H7 (cell line): ENCODE measurements at regions not wholly inside any gene's neighbourhood (a gene's known extent, or its start where the extent isn't known, plus 50 kb on each side); places are given as distances from the start of the nearest gene placed in this dataset.

ENCODE experiments used
- DNase-seq: peaks from one replicate; pipeline ENCODE4 v3.0.0; 2012
- H3K27me3 ChIP-seq: 2 replicates; pipeline ENCODE4 v1.6.0; 2011; ENCODE audit warnings: mild to moderate bottlenecking, low read length; ENCODE audit not compliant: control insufficient read depth, insufficient read depth
- H3K36me3 ChIP-seq: replicated peaks from 2 replicates; pipeline ENCODE4 v1.5.1; 2011; ENCODE audit warnings: low read length; ENCODE audit not compliant: control insufficient read depth, insufficient read depth
- H3K4me3 ChIP-seq: 2 replicates; pipeline ENCODE4 v1.5.1; 2011; ENCODE audit warnings: low read depth, mild to moderate bottlenecking, control low read depth, low read length, moderate library complexity; ENCODE audit not compliant: insufficient read depth

DNA sequence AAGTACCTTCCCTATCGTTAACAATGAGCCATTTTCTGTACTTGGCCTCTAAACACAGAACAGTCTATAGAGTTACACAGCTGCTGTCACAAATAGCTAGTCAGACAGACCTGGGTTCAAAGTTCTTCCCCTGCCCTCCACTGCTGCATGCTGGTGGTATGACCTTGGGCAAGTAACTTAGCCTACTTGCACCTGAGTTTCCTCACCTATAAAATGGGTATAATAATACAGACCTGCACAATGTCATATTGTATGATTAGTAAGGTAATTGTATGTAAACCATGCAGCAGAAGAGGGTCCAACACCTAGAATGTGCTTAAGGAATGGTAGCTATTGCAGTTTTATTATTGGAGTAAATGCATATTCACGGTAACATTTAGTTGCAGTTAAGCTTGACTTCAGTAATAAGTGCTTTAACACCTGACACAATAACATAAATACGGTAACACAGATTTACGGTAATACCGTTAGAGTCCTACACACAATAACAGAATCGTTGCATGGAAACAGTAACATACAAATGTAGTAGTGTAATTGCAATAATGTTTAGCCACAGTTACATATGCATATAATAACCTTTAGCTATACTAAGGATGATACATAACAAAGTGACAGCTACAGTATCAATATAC, 193.3 kb upstream of the CSF3R start:
- no peaks in the 10 kb centered on the region for H3K36me3 ChIP-seq
- H3K27me3 ChIP-seq: no peaks in the 10 kb centered on the region; the same call in 1 of the 2 replicates
- no peak for DNase-seq
- H3K4me3 ChIP-seq: no peak overlapping the region

DNA sequence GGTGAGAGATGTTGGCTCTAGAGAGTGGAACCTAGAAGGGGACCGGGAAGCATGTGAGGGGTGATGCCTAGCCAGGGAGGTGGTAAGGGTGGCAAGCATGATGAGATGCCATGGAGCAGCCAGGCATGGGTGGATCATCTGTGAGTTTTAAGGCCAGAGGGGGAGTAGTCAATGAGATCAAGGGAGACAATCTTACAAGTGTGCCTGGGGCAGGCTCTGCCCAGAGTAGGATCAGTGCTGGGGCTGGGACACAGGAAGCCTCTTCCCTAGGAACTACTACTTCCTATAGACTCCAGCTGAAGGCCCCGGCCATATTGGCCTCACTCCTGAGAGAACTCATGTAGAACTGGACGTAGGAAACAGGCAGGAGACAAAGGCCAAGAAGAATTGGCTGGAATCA, 192.4 kb upstream of the CSF3R start:
- H3K36me3 ChIP-seq: no peaks in the 10 kb centered on the region
- H3K27me3 ChIP-seq: no peaks in the 10 kb centered on the region; the same call in 1 of the 2 replicates
- no peak for DNase-seq
- H3K4me3 ChIP-seq: no peak overlapping the region

DNA sequence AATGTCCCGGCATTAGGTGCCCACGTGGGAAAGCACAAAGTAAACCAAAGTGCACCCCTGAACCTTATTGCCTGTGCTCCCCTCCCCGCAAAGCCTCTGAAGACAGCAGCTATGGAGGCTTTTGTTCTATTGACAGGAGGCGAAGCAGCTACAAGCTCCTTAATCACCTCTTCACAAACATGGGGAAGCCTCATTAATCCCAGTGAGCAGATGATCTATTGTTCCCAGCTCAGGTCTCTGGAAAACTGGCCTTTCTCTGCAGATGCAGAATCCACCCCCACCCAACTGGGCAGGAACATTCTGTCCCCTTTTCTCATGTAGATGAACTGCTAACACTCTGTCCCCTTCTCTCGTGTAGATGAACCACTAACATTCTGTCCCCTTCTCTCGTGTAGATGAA, 190.5 kb upstream of the CSF3R start:
- Histone ChIP-seq H3K36me3 (no peaks in the 10 kb centered on the region), H3K27me3 (no peaks in the 10 kb centered on the region; the same call in 1 of the 2 replicates), H3K4me3 (no peak overlapping the region)
- peak; percentile 48 for DNase-seq

DNA sequence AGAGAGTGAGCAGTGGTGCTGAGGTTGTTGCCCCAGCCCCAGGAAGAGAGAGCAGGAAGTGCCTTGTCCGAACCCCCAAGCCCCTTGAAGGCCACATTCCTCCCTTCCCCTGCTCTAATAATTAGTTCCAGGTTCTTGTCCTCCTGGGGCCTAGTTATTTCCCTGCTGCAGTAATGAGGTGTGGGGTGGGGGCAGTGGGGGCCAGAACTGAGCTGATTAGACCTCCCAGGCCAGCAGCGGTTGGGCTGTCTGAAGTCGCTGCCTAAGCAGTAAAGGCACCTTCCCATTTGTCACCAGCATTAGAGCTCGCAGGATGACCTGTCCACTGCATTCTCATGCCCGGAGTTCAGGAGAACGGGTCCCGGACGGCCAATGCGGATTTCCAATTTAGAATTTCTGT, 186.5 kb upstream of the CSF3R start:
- no peaks in the 10 kb centered on the region for H3K36me3 ChIP-seq
- H3K27me3 ChIP-seq: peaks cover 1% of the 10 kb centered on the region; the same call in 1 of the 2 replicates
- H3K4me3 ChIP-seq: no peak overlapping the region
- no peak for DNase-seq

DNA sequence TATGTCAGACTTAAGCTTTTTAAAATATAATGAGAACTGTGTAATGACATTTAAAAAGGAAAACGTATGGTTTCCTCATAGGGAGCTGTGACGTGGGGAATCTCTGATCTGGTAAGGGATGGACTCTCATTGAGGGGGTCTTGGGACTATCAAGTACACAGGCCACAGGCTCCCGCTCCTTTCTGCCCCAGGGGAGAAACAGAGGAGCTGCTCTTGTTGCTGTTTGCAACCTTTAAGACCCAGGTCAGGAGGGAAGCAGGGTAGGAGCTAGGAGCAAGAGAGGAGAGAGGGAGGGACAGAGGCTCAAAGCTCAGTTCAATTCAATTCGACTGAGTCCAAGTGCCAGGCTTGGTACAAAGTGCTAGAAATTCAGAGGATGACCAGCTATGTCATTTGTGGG, 185.1 kb upstream of the CSF3R start:
- no peak for DNase-seq
- no peaks in the 10 kb centered on the region for H3K36me3 ChIP-seq
- H3K4me3 ChIP-seq: no peak overlapping the region
- H3K27me3 ChIP-seq: peaks cover 1% of the 10 kb centered on the region; the same call in 1 of the 2 replicates

DNA sequence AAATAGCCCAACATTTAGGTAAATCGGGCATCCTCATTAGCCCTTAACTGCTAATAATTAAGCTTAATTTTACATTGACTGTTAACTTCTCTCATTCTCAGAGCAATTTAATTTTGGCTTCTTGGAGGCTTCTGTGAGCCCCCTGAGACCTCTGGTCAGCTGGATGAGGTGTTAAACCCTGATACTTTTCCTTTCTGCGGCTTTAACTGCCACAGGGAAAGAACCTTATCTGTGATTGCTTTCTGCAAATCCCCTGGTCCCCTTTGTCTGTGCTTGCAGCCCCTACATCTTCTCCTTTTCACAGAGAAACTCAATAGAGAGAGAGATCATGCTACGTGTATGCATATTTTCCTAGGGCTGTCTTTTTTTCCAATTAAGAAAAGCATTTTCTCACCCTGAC, 184.5 kb upstream of the CSF3R start:
- no peak for DNase-seq
- Histone ChIP-seq H3K36me3 (no peaks in the 10 kb centered on the region), H3K27me3 (peaks cover 1% of the 10 kb centered on the region; the same call in 1 of the 2 replicates), H3K4me3 (no peak overlapping the region)

DNA sequence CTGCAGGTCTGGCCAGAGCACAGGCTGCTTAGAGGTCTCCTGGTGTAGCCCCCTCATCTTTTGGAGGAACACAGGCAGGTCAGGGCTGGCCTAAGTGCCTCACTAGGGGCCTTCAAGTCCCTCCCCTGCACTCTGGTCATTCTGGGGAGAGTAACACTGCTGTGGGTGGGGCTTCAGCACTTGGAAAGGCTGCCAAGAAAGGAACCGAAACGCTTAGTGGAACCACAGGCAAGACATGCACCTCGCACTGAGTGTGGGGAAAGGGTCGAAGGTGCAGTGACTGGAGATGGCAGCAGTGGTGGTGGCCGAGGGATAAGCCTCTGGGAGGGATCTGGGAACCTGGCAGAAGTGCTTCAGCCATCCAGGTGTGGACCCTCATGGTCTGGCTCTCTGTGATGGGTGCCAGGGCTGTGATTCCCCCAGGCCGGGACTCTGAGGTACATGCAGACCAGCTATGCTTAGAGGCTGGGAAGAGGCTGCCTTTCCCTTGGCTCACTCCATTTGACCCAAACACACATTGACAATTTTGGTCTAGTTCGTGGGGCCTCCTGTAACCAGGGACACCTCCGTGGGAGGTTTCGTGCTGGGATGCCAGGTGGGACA, 182.9 kb upstream of the CSF3R start:
- DNase-seq: no peak
- peaks cover 1% of the 10 kb centered on the region; the same call in 1 of the 2 replicates for H3K27me3 ChIP-seq
- no peak overlapping the region for H3K4me3 ChIP-seq
- no peaks in the 10 kb centered on the region for H3K36me3 ChIP-seq

DNA sequence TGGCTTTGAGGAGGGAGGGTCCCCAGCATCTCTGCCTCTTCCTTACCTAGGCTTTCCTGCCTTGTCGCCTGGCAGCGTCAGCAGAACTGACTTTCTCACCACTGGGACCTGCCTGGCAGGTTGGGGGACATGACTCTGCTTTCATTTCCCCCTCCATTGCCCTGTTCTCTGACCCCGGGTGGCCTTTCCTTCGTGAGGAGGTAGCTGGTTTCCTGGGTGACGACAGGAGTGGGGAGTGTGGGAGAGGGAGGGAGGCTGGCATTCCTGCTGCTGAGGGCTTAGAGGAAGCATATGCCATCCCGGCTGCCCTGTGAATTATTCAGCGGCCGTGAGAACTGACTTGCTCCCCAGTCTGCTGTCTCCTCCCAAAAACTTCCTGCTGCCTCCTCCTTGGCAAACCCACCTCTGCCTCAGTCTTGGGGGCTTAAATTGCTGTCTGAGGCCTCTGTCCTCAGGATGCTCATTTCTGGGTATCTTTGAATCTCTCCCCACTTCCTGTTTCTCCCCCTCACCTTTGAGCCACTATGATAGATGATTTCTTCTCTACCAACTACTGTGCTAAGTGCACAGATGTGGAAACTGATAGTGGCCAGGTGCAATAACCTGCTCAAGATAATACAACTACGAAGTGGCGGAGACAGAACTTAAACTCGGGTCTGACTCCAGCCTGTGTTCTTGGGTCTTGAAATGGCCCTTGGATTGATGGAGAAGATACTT, 182.0 kb upstream of the CSF3R start:
- H3K36me3 ChIP-seq: no peaks in the 10 kb centered on the region
- H3K27me3 ChIP-seq: peaks cover 1% of the 10 kb centered on the region; the same call in 1 of the 2 replicates
- no peak for DNase-seq
- no peak overlapping the region for H3K4me3 ChIP-seq

DNA sequence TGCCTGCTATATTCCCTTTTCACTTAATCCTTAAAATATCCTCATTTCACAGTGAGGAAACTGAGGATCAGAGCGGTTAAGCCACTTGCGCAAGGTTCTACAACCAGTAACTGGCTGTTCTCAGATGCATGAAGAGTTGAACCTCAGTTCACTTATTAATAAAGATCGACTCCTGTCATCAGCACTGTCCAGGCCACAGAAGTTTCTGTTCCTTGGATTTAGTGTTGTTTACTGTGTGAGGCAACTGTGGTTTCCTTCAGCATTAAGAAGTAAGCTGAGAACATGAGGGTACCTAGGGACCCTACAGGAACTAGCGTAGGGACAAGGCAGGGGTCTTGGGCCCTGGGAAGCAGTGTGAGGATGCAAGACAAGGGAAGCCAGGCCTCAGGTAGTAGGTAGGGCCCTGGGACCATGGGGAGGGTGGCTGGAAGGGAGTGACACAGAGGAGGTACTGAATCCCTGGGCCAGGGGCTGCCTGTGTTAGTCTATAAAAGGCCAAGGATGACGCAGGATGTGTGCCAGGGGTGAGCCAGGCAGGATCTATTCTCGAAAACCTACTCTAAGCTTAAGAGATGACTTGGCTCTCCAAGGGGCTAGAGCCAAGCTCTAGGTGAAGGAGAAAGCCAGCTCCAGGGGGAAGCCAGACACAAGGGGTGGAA, 181.2 kb upstream of the CSF3R start:
- Histone ChIP-seq H3K27me3 (peaks cover 1% of the 10 kb centered on the region; the same call in 1 of the 2 replicates), H3K36me3 (no peaks in the 10 kb centered on the region)
- DNase-seq: no peak

DNA sequence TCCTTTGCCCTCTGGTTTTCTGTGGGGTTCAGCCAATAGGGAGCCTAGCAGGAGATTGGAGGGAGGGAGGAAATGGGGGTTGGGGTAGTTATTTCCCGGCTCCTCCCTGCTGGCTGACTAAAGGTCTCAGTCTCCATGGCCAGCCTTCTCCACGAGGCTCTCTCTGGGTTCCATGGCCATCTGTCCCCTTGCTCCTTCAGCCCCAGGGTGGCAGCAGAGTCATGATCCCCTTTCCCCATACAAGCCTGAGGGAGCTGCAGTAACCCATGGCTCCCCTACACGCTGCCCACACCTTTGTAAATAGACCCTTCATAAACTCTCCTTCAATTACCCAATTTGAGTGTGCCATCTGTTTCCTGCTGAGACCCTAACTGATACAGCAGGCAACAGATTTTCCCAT, 176.1 kb upstream of the CSF3R start:
- Histone ChIP-seq H3K36me3 (no peaks in the 10 kb centered on the region), H3K4me3 (no peak overlapping the region), H3K27me3 (no peaks in the 10 kb centered on the region; the same call in 1 of the 2 replicates)
- no peak for DNase-seq

More for the DNA sequence above, 181.2 kb upstream of the CSF3R start:
- H3K4me3 ChIP-seq: no peak overlapping the region

DNA sequence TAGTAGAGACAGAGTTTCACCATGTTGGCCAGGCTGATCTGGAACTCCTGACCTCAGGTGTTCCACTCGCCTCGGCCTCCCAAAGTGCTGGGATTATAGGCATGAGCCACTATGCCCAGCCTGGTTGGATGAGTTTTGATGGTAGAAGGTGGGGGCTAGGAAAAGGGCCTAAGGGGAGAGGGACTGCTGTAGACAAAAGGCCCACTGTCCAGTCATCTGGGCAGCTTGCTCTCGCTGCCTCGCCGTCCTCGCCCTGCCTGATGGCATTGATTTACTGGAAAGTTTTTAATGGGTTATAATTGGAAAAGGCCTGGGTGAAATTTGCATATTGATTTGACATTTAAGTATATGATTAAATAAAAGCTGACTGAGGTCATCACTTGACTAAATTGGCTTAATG, 175.1 kb upstream of the CSF3R start:
- no peak for DNase-seq

DNA sequence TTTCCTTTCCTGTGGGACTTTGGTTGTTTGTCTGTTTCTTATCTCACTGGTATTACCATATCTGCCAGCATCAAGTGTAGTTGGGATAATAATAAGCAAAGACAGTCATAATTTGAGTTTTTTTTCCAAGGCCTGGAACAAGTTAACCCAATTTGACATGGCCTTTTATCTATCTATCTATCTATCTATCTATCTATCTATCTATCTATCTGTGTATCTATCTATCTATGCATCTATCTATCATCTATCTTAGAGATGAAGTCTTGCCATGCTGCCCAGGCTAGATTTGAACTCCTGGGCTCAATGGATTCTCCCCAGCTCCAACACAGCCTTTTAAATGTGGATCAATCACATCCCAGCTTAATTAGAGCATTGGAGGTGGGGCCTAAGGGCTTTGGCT, 174.1 kb upstream of the CSF3R start:
- H3K27me3 ChIP-seq: no peaks in the 10 kb centered on the region; the same call in 1 of the 2 replicates
- H3K36me3 ChIP-seq: no peaks in the 10 kb centered on the region
- no peak for DNase-seq
- no peak overlapping the region for H3K4me3 ChIP-seq

More for the DNA sequence above, 175.1 kb upstream of the CSF3R start:
- Histone ChIP-seq H3K36me3 (no peaks in the 10 kb centered on the region), H3K27me3 (no peaks in the 10 kb centered on the region; the same call in 1 of the 2 replicates), H3K4me3 (no peak overlapping the region)

DNA sequence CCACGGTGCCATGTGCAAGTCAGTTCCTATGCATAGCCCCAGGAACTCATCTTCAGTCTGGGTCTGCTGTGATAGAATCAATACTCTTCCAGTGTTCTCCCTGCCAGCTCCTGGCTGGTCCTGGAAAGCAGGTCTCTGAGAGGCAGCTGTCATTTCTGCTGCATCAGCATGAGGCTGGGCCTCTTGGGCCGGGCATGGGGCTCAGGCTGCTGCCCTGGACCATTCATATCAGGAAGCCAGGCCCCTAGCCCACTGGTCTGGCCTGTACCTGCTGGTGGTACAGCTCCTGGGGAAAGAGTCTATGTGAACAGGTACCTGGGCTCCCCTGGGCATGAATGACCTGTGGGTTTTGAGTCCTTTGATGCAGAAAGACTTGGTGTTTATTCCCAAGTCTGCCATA, 173.6 kb upstream of the CSF3R start:
- DNase-seq: no peak
- Histone ChIP-seq H3K36me3 (no peaks in the 10 kb centered on the region), H3K4me3 (no peak overlapping the region), H3K27me3 (no peaks in the 10 kb centered on the region; the same call in 1 of the 2 replicates)

DNA sequence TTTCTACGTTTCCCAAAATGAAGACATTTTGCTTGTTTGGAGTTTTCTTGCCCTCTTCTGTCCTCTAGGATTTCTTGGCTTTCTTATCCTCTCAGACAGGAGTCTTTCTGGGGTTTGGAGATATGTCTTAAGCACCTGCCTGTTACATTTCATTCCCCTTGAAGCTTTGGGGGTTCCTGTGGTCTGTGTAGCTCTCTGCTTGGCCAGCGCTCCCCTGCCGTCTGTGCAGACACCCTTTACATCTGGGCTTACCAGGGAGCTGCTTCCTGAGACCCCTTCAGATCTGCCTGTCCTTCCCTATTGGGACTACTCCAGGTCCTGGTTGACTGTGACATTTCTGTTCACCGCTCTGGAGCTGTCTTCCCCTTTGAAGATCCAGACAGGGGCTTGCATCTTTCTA, 171.9 kb upstream of the CSF3R start:
- no peaks in the 10 kb centered on the region for H3K36me3 ChIP-seq
- no peak for DNase-seq
- H3K27me3 ChIP-seq: peaks cover 3% of the 10 kb centered on the region; the same call in 1 of the 2 replicates
- no peak overlapping the region for H3K4me3 ChIP-seq
